ENCODE measurements at regions not wholly inside any gene's neighbourhood (a gene's known extent, or its start where the extent isn't known, plus 50 kb on each side); places are given as distances from the start of the nearest gene placed in this dataset.
"Not testable (repeated sequence)": the region's sequence is repeated elsewhere in the genome, so short reads cannot be mapped to it uniquely, and the experiment has no call there.

- DNase-seq (ENCODE audit: low read depth in 2 of 2): no peak
Observed at GRCh38 chr6:85285114-85285513, 164.8 kb upstream of the NT5E start.

GRCh38 chr6:85283436-85283835 lies 166.4 kb upstream of the NT5E start:
- no peak for DNase-seq (ENCODE audit: low read depth in 2 of 2)

GRCh38 chr6:85278466-85279035 lies 171.3 kb upstream of the NT5E start:
- no peak for DNase-seq (ENCODE audit: low read depth in 2 of 2)

- not testable (repeated sequence) for DNase-seq (ENCODE audit: low read depth in 2 of 2)
Observed at GRCh38 chr6:85276026-85276425, 173.9 kb upstream of the NT5E start.

- no peak for DNase-seq (ENCODE audit: low read depth in 2 of 2)
Observed at GRCh38 chr6:85275338-85275985, 174.4 kb upstream of the NT5E start.

- no peak for DNase-seq (ENCODE audit: low read depth in 2 of 2)
Observed at GRCh38 chr6:85273870-85274269, 176.0 kb upstream of the NT5E start.

- DNase-seq (ENCODE audit: low read depth in 2 of 2): no peak
Observed at GRCh38 chr6:85273046-85273445, 176.8 kb upstream of the NT5E start.

GRCh38 chr6:85272592-85272991 lies 177.3 kb upstream of the NT5E start:
- DNase-seq (ENCODE audit: low read depth in 2 of 2): no peak

GRCh38 chr6:85262621-85263020 lies 187.3 kb upstream of the NT5E start:
- DNase-seq (ENCODE audit: low read depth in 2 of 2): no peak

- DNase-seq (ENCODE audit: low read depth in 2 of 2): no peak
Observed at GRCh38 chr6:85261271-85261670, 188.6 kb upstream of the NT5E start.

GRCh38 chr6:85255661-85256060 lies 194.2 kb upstream of the NT5E start:
- DNase-seq (ENCODE audit: low read depth in 2 of 2): peak in 1 of 2 donors; percentile 58

- no peak for DNase-seq (ENCODE audit: low read depth in 2 of 2)
Observed at GRCh38 chr6:85252552-85252951, 197.3 kb upstream of the NT5E start.

GRCh38 chr6:85252085-85252484 lies 197.8 kb upstream of the NT5E start:
- no peak for DNase-seq (ENCODE audit: low read depth in 2 of 2)

GRCh38 chr6:85251300-85251699 lies 198.6 kb upstream of the NT5E start:
- no peak for DNase-seq (ENCODE audit: low read depth in 2 of 2)

GRCh38 chr6:85250586-85251220 lies 199.2 kb upstream of the NT5E start:
- peak; percentile 78 to 95 for DNase-seq (ENCODE audit: low read depth in 2 of 2)

GRCh38 chr6:85245004-85245403 lies 204.9 kb upstream of the NT5E start:
- no peak for DNase-seq (ENCODE audit: low read depth in 2 of 2)

GRCh38 chr6:85241498-85242052 lies 208.3 kb upstream of the NT5E start:
- DNase-seq (ENCODE audit: low read depth in 2 of 2): no peak

- peak; percentile 11 to 24 for DNase-seq (ENCODE audit: low read depth in 2 of 2)
Observed at GRCh38 chr6:85240787-85241385, 209.0 kb upstream of the NT5E start.

GRCh38 chr6:85237478-85237877 lies 212.4 kb upstream of the NT5E start:
- no peak for DNase-seq (ENCODE audit: low read depth in 2 of 2)

- DNase-seq (ENCODE audit: low read depth in 2 of 2): no peak
Observed at GRCh38 chr6:85236636-85237035, 213.2 kb upstream of the NT5E start.

GRCh38 chr6:85227345-85227744 lies 222.5 kb upstream of the NT5E start:
- not testable (repeated sequence) for DNase-seq (ENCODE audit: low read depth in 2 of 2)

GRCh38 chr6:85212794-85213193 lies 237.1 kb upstream of the NT5E start:
- DNase-seq (ENCODE audit: low read depth in 2 of 2): not testable (repeated sequence)

All from dermis microvascular lymphatic vessel endothelial cell (primary cell).